ENCODE measurements at regions not wholly inside any gene's neighbourhood (a gene's known extent, or its start where the extent isn't known, plus 50 kb on each side); places are given as distances from the start of the nearest gene placed in this dataset.

- Histone ChIP-seq H2AFZ (ENCODE audit: insufficient read depth, low read depth, low read length, poor library complexity, severe bottlenecking) (no peak overlapping the region), H3K27me3 (replicated peaks in 1 of 4; ENCODE audit: control extremely low read depth in 1 of 4, control insufficient read depth in 3 of 4, insufficient read depth in 4 of 4, low read length in 3 of 4) (no peaks in the 10 kb centered on the region), H4K20me1 (ENCODE audit: control insufficient read depth, insufficient read depth, low read length, poor library complexity, severe bottlenecking) (no peaks in the 10 kb centered on the region), H3K27ac (ENCODE audit: low read length in 2 of 2) (no peak overlapping the region), H3K9ac (ENCODE audit: low read length) (no peak overlapping the region), H3K9me3 (ENCODE audit: control extremely low read depth in 1 of 3, control insufficient read depth in 2 of 3, insufficient read depth in 1 of 3, low read length in 2 of 3) (peaks cover 0 to 3% (median 0%) of the 10 kb centered on the region in 3 donors), H3K4me1 (ENCODE audit: control insufficient read depth in 2 of 2, insufficient read depth in 2 of 2, low read length in 2 of 2) (no peaks in the 10 kb centered on the region), H3K79me2 (ENCODE audit: control insufficient read depth, insufficient read depth, low read length) (no peaks in the 10 kb centered on the region), H3K4me2 (replicated peaks; ENCODE audit: low read depth, low read length, poor library complexity, severe bottlenecking) (no peak overlapping the region), H3K36me3 (replicated peaks in 1 of 2; ENCODE audit: control extremely low read depth in 1 of 2, control insufficient read depth in 1 of 2, extremely low read depth in 1 of 2, insufficient read depth in 2 of 2, low read length in 1 of 2) (no peaks in the 10 kb centered on the region), H3K4me3 (ENCODE audit: control extremely low read depth in 1 of 5, extremely low read depth in 1 of 5, insufficient read depth in 1 of 5, low read depth in 2 of 5, low read length in 4 of 5) (no peak overlapping the region)
- intact Hi-C loops (cut with micrococcal nuclease) = no loop called here
- POLR2A ChIA-PET = no interaction called here
- H3K27me3 Mint-ChIP-seq = no peaks in the 10 kb centered on the region
- no peak for ATAC-seq (ENCODE audit: low read depth)
- WGBS (ENCODE audit: insufficient coverage) = 37% methylated on average over 7 of the region's 10 CpGs
- CTCF ChIA-PET = no interaction called here
- no peaks in the 10 kb centered on the region for H3K4me1 Mint-ChIP-seq
- H3K9me3 Mint-ChIP-seq (ENCODE audit: insufficient read depth) = peaks cover 8% of the 10 kb centered on the region
- no peak overlapping the region for H3K4me3 Mint-ChIP-seq
- H3K27ac Mint-ChIP-seq = no peak overlapping the region
- no peak for DNase-seq
- TF ChIP-seq CTCF (IDR thresholded peaks at IDR 0.05) (no peak), EZH2 (IDR thresholded peaks at IDR 0.05; ENCODE audit: borderline replicate concordance, insufficient read depth, low read depth, low read length, poor library complexity, severe bottlenecking) (no peak)
Observed at GRCh38 chr5:104372376-104372775, 809.8 kb upstream of the NUDT12 start.

- Histone ChIP-seq H3K4me2 (replicated peaks; ENCODE audit: low read depth, low read length, poor library complexity, severe bottlenecking) (no peak overlapping the region), H3K4me1 (ENCODE audit: control insufficient read depth in 2 of 2, insufficient read depth in 2 of 2, low read length in 2 of 2) (no peaks in the 10 kb centered on the region), H3K27me3 (replicated peaks in 1 of 4; ENCODE audit: control extremely low read depth in 1 of 4, control insufficient read depth in 3 of 4, insufficient read depth in 4 of 4, low read length in 3 of 4) (no peaks in the 10 kb centered on the region), H3K79me2 (ENCODE audit: control insufficient read depth, insufficient read depth, low read length) (no peaks in the 10 kb centered on the region), H3K9ac (ENCODE audit: low read length) (no peak overlapping the region), H4K20me1 (ENCODE audit: control insufficient read depth, insufficient read depth, low read length, poor library complexity, severe bottlenecking) (no peaks in the 10 kb centered on the region), H2AFZ (ENCODE audit: insufficient read depth, low read depth, low read length, poor library complexity, severe bottlenecking) (no peak overlapping the region), H3K36me3 (replicated peaks in 1 of 2; ENCODE audit: control extremely low read depth in 1 of 2, control insufficient read depth in 1 of 2, extremely low read depth in 1 of 2, insufficient read depth in 2 of 2, low read length in 1 of 2) (no peaks in the 10 kb centered on the region), H3K27ac (ENCODE audit: low read length in 2 of 2) (no peak overlapping the region), H3K9me3 (ENCODE audit: control extremely low read depth in 1 of 3, control insufficient read depth in 2 of 3, insufficient read depth in 1 of 3, low read length in 2 of 3) (peaks cover 0 to 3% (median 0%) of the 10 kb centered on the region in 3 donors), H3K4me3 (ENCODE audit: control extremely low read depth in 1 of 5, extremely low read depth in 1 of 5, insufficient read depth in 1 of 5, low read depth in 2 of 5, low read length in 4 of 5) (no peak overlapping the region)
- Mint-ChIP-seq H3K27ac (no peak overlapping the region), H3K4me1 (no peaks in the 10 kb centered on the region), H3K4me3 (no peak overlapping the region), H3K9me3 (ENCODE audit: insufficient read depth) (peaks cover 8% of the 10 kb centered on the region), H3K27me3 (no peaks in the 10 kb centered on the region)
- POLR2A ChIA-PET = no interaction called here
- no peak for DNase-seq
- intact Hi-C loops (cut with micrococcal nuclease) = no loop called here
- ATAC-seq (ENCODE audit: low read depth) = no peak
- CTCF ChIA-PET = no interaction called here
- 0% methylated on average over 1 of the region's 1 CpG for WGBS (ENCODE audit: insufficient coverage)
- TF ChIP-seq EZH2 (IDR thresholded peaks at IDR 0.05; ENCODE audit: borderline replicate concordance, insufficient read depth, low read depth, low read length, poor library complexity, severe bottlenecking) (no peak), CTCF (IDR thresholded peaks at IDR 0.05) (no peak)
Observed at GRCh38 chr5:104370523-104370922, 807.9 kb upstream of the NUDT12 start.
